H9 (cell line): ENCODE measurements at regions not wholly inside any gene's neighbourhood (a gene's known extent, or its start where the extent isn't known, plus 50 kb on each side); places are given as distances from the start of the nearest gene placed in this dataset.

ENCODE experiments used
- DNase-seq: peaks from one replicate; pipeline ENCODE4 v3.0.0-alpha.2; 2017
- H2AFZ ChIP-seq: one replicate; pipeline ENCODE4 v1.6.1; 2013; ENCODE audit warnings: mild to moderate bottlenecking, low read length, control low read depth, moderate library complexity
- H2AK5ac ChIP-seq: 2 replicates; pipeline ENCODE4 v1.6.1; 2013; ENCODE audit warnings: low read length, control low read depth, mixed read lengths; ENCODE audit not compliant: insufficient read length
- H2BK120ac ChIP-seq: one replicate; pipeline ENCODE4 v1.6.1; 2013; ENCODE audit warnings: low read depth, mild to moderate bottlenecking, low read length, control low read depth, inconsistent platforms; ENCODE audit not compliant: poor library complexity, severe bottlenecking
- H2BK12ac ChIP-seq: 2 replicates; pipeline ENCODE4 v1.6.1; 2013; ENCODE audit warnings: low read length, control low read depth, mixed read lengths, low read depth; ENCODE audit not compliant: insufficient read length
- H2BK15ac ChIP-seq: 2 replicates; pipeline ENCODE4 v1.6.1; 2013; ENCODE audit warnings: low read depth, low read length, control low read depth
- H2BK20ac ChIP-seq: one replicate; pipeline ENCODE4 v1.6.1; 2013; ENCODE audit warnings: low read depth, mild to moderate bottlenecking, low read length, control low read depth, inconsistent platforms; ENCODE audit not compliant: poor library complexity, severe bottlenecking
- H2BK5ac ChIP-seq: 2 replicates; pipeline ENCODE4 v1.6.1; 2013; ENCODE audit warnings: low read length, control low read depth, mixed read lengths; ENCODE audit not compliant: insufficient read length
- H3K14ac ChIP-seq: 2 replicates; pipeline ENCODE4 v1.6.1; 2013; ENCODE audit warnings: low read length, control low read depth; ENCODE audit not compliant: insufficient read depth
- H3K18ac ChIP-seq: 2 replicates; pipeline ENCODE4 v1.6.1; 2013; ENCODE audit warnings: low read depth, mild to moderate bottlenecking, mixed read lengths, low read length, control low read depth; ENCODE audit not compliant: insufficient read length
- H3K23ac ChIP-seq: 2 replicates; pipeline ENCODE4 v1.6.1; 2013; ENCODE audit warnings: low read length, control low read depth, mixed read lengths, low read depth; ENCODE audit not compliant: insufficient read length
- H3K23me2 ChIP-seq: 2 replicates; pipeline ENCODE4 v1.6.1; 2013; ENCODE audit warnings: low read depth, mild to moderate bottlenecking, mixed read lengths, low read length, control low read depth; ENCODE audit not compliant: insufficient read length, poor library complexity, severe bottlenecking
- H3K27ac ChIP-seq: 2 replicates; pipeline ENCODE4 v1.5.1; 2013; ENCODE audit warnings: low read length, control low read depth, mixed read lengths, low read depth; ENCODE audit not compliant: insufficient read length
- H3K27me3 ChIP-seq: 2 replicates; pipeline ENCODE4 v1.6.1; 2013; ENCODE audit warnings: low read length, control low read depth, inconsistent platforms; ENCODE audit not compliant: insufficient read depth
- H3K4ac ChIP-seq: 2 replicates; pipeline ENCODE4 v1.6.1; 2013; ENCODE audit warnings: low read depth, mild to moderate bottlenecking, control low read depth, inconsistent platforms, low read length, moderate library complexity
- H3K4me1 ChIP-seq: 2 replicates; pipeline ENCODE4 v1.6.1; 2013; ENCODE audit warnings: low read length, control low read depth, inconsistent platforms; ENCODE audit not compliant: insufficient read depth
- H3K4me2 ChIP-seq: 2 replicates; pipeline ENCODE4 v1.6.1; 2013; ENCODE audit warnings: low read length, control low read depth, mixed read lengths; ENCODE audit not compliant: insufficient read length, insufficient read depth
- H3K56ac ChIP-seq: 2 replicates; pipeline ENCODE4 v1.6.1; 2013; ENCODE audit warnings: low read depth, mild to moderate bottlenecking, mixed read lengths, low read length, control low read depth; ENCODE audit not compliant: insufficient read length
- H3K79me1 ChIP-seq: 2 replicates; pipeline ENCODE4 v1.6.1; 2013; ENCODE audit warnings: low read depth, mild to moderate bottlenecking, moderate library complexity, low read length, control low read depth, inconsistent platforms; ENCODE audit not compliant: insufficient read depth, poor library complexity, severe bottlenecking
- H3K79me2 ChIP-seq: 2 replicates; pipeline ENCODE4 v1.6.1; 2013; ENCODE audit warnings: low read length, control low read depth, inconsistent platforms; ENCODE audit not compliant: insufficient read depth
- H3K9ac ChIP-seq: 2 replicates; pipeline ENCODE4 v1.6.1; 2013; ENCODE audit warnings: low read length, control low read depth, mixed read lengths; ENCODE audit not compliant: insufficient read length; ENCODE audit errors: extremely low read depth
- H3K9me3 ChIP-seq: one replicate; pipeline ENCODE4 v1.6.1; 2013; ENCODE audit warnings: low read depth, low read length, inconsistent platforms; ENCODE audit not compliant: control insufficient read depth
- H3T11ph ChIP-seq: one replicate; pipeline ENCODE4 v1.6.1; 2013; ENCODE audit warnings: mild to moderate bottlenecking, low read length, control low read depth, inconsistent platforms
- H4K20me1 ChIP-seq: one replicate; pipeline ENCODE4 v1.6.1; 2013; ENCODE audit not compliant: control insufficient read depth, insufficient read length, insufficient read depth
- H4K5ac ChIP-seq: 2 replicates; pipeline ENCODE4 v1.6.1; 2013; ENCODE audit warnings: low read depth, mild to moderate bottlenecking, mixed read lengths, low read length, control low read depth; ENCODE audit not compliant: insufficient read length
- H4K8ac ChIP-seq: replicated peaks from 2 replicates; pipeline ENCODE4 v1.6.1; 2013; ENCODE audit warnings: low read length, control low read depth, mixed read lengths, low read depth; ENCODE audit not compliant: insufficient read length
- H4K91ac ChIP-seq: 2 replicates; pipeline ENCODE4 v1.6.1; 2013; ENCODE audit warnings: low read depth, mild to moderate bottlenecking, moderate library complexity, mixed read lengths, low read length, control low read depth; ENCODE audit not compliant: insufficient read length
- H3K27ac Mint-ChIP-seq, 3 experiments: 2 replicates in 2 of 3; 3 replicates in 1 of 3; pipeline ENCODE4 v1.8.0; 2020 to 2021; ENCODE audit warnings: mixed read lengths in 3 of 3, mild to moderate bottlenecking in 1 of 3, moderate library complexity in 1 of 3
- H3K27me3 Mint-ChIP-seq: 2 replicates; pipeline ENCODE4 v1.8.0; 2021; ENCODE audit warnings: low read depth, mild to moderate bottlenecking, moderate library complexity, mixed read lengths
- H3K36me3 Mint-ChIP-seq, 3 experiments: 2 replicates in 2 of 3; 3 replicates in 1 of 3; pipeline ENCODE4 v1.8.0; 2020 to 2021; ENCODE audit warnings: low read depth in 3 of 3, mixed read lengths in 3 of 3; ENCODE audit not compliant: insufficient read depth in 1 of 3
- H3K4me1 Mint-ChIP-seq, 2 experiments: 2 replicates each; pipeline ENCODE4 v1.8.0; 2020; ENCODE audit warnings: mixed read lengths in 2 of 2
- H3K4me3 Mint-ChIP-seq, 2 experiments: 2 replicates in 1 of 2; 3 replicates in 1 of 2; pipeline ENCODE4 v1.8.0; 2020 to 2021; ENCODE audit warnings: mild to moderate bottlenecking in 2 of 2, mixed read lengths in 2 of 2, moderate library complexity in 1 of 2
- H3K9me3 Mint-ChIP-seq, 2 experiments: 2 replicates in 1 of 2; 3 replicates in 1 of 2; pipeline ENCODE4 v1.8.0; 2020; ENCODE audit warnings: mild to moderate bottlenecking in 2 of 2, mixed read lengths in 2 of 2, moderate library complexity in 1 of 2
- CTCF ChIP-seq: fragments of 200-600 bp; sonication (generic); conservative IDR thresholded peaks from 3 replicates; pipeline ENCODE4 v1.8.0; 2021; ENCODE audit warnings: antibody characterized with exemption, mild to moderate bottlenecking
- WGBS: extraction: QIAGEN DNeasy Blood & Tissue Kit; methylation state at CpG from one replicate; pipeline ENCODE4 v1.1.7; 2013; ENCODE audit warnings: missing lambda C conversion rate, low lambda C conversion rate, mixed read lengths; ENCODE audit not compliant: insufficient read length; ENCODE audit errors: extremely low coverage; 5-methylcytosine and 5-hydroxymethylcytosine counted together

- H2BK20ac ChIP-seq: no peak overlapping the region
- H4K8ac ChIP-seq: no peak overlapping the region
- no peak overlapping the region for H3K9ac ChIP-seq
- Mint-ChIP-seq H3K9me3 (peaks cover 0 to 16% of the 10 kb centered on the region in 2 experiments; a peak in 3 of 5 replicates), H3K4me3 (no peak overlapping the region), H3K4me1 (no peaks in the 10 kb centered on the region), H3K36me3 (peaks cover 0 to 9% (median 0%) of the 10 kb centered on the region in 3 experiments; a peak in 5 of 7 replicates), H3K27me3 (no peaks in the 10 kb centered on the region), H3K27ac (no peak overlapping the region)
- no peak overlapping the region for H2BK15ac ChIP-seq
- no peak for DNase-seq
- no peak overlapping the region for H2BK12ac ChIP-seq
- H3K27me3 ChIP-seq: no peaks in the 10 kb centered on the region
- no peak for TF ChIP-seq CTCF
- H3K23me2 ChIP-seq: no peaks in the 10 kb centered on the region
- H2BK120ac ChIP-seq: no peak overlapping the region
- no peak overlapping the region for H3K4me2 ChIP-seq
- no peak overlapping the region for H4K5ac ChIP-seq
- no peaks in the 10 kb centered on the region for H3K79me2 ChIP-seq
- H2AFZ ChIP-seq: no peak overlapping the region
- no peak overlapping the region for H3K27ac ChIP-seq
- H3K79me1 ChIP-seq: no peaks in the 10 kb centered on the region
- H4K91ac ChIP-seq: no peak overlapping the region
- no peak overlapping the region for H3T11ph ChIP-seq
- H3K18ac ChIP-seq: no peak overlapping the region
- 100% methylated on average over 1 of the region's 2 CpGs for WGBS
- no peaks in the 10 kb centered on the region for H3K4me1 ChIP-seq
- no peak overlapping the region for H2BK5ac ChIP-seq
- H4K20me1 ChIP-seq: no peaks in the 10 kb centered on the region
- H3K23ac ChIP-seq: no peak overlapping the region
- H3K9me3 ChIP-seq: no peaks in the 10 kb centered on the region
- no peak overlapping the region for H3K4ac ChIP-seq
- no peak overlapping the region for H3K56ac ChIP-seq
- no peak overlapping the region for H2AK5ac ChIP-seq
- no peak overlapping the region for H3K14ac ChIP-seq
Observed at GRCh38 chr3:95707268-95707667, 1107.1 kb upstream of the EPHA6 start.
